ENCODE measurements at regions not wholly inside any gene's neighbourhood (a gene's known extent, or its start where the extent isn't known, plus 50 kb on each side); places are given as distances from the start of the nearest gene placed in this dataset.

- TF ChIP-seq, protein P1, sequence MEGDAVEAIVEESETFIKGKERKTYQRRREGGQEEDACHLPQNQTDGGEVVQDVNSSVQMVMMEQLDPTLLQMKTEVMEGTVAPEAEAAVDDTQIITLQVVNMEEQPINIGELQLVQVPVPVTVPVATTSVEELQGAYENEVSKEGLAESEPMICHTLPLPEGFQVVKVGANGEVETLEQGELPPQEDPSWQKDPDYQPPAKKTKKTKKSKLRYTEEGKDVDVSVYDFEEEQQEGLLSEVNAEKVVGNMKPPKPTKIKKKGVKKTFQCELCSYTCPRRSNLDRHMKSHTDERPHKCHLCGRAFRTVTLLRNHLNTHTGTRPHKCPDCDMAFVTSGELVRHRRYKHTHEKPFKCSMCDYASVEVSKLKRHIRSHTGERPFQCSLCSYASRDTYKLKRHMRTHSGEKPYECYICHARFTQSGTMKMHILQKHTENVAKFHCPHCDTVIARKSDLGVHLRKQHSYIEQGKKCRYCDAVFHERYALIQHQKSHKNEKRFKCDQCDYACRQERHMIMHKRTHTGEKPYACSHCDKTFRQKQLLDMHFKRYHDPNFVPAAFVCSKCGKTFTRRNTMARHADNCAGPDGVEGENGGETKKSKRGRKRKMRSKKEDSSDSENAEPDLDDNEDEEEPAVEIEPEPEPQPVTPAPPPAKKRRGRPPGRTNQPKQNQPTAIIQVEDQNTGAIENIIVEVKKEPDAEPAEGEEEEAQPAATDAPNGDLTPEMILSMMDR (IDR thresholded peaks at IDR 0.05; ENCODE audit: poor library complexity): no peak
- TF ChIP-seq EZH2 (IDR thresholded peaks at IDR 0.05; ENCODE audit: borderline replicate concordance): no peak
These were observed 1050.9 kb upstream of the LRRTM1 start for GRCh38 chr2:81355436-81355835.
